CD4-positive, alpha-beta memory T cell (primary cell): ENCODE measurements at regions not wholly inside any gene's neighbourhood (a gene's known extent, or its start where the extent isn't known, plus 50 kb on each side); places are given as distances from the start of the nearest gene placed in this dataset.
"Not testable (repeated sequence)": the region's sequence is repeated elsewhere in the genome, so short reads cannot be mapped to it uniquely, and the experiment has no call there.

Experiments used
- CTCF ChIA-PET: fragments of 350-600 bp; sonication (Branson Sonifier 250); formaldehyde crosslinking; loops from one replicate; lab custom pipeline; 2021; ENCODE audit warnings: inconsistent platforms; ENCODE audit not compliant: partially characterized antibody; lab: Charles Lee
- POLR2A ChIA-PET: fragments of 350-600 bp; sonication (Branson Sonifier 250); formaldehyde crosslinking; loops from one replicate; lab custom pipeline; 2021; ENCODE audit not compliant: partially characterized antibody; lab: Charles Lee
- DNase-seq, 5 donors: peaks; one replicate each; pipeline versions ENCODE4 v3.0.0 to v3.0.0-alpha.2; 2020 to 2022; ENCODE audit warnings: mixed read lengths in 1 of 5
- H3K27ac ChIP-seq: one replicate; pipeline ENCODE4 v1.7.0; 2013; ENCODE audit warnings: low read depth, low read length
- H3K27me3 ChIP-seq: 2 replicates; pipeline ENCODE4 v1.7.0; 2013; ENCODE audit warnings: mild to moderate bottlenecking, low read length, moderate library complexity; ENCODE audit not compliant: insufficient read depth
- H3K36me3 ChIP-seq: 2 replicates; pipeline ENCODE4 v1.7.0; 2013; ENCODE audit warnings: mild to moderate bottlenecking, low read length, moderate library complexity; ENCODE audit not compliant: insufficient read depth
- H3K4me1 ChIP-seq: 2 replicates; pipeline ENCODE4 v1.7.0; 2013; ENCODE audit warnings: mild to moderate bottlenecking, low read length, moderate library complexity; ENCODE audit not compliant: insufficient read depth
- H3K4me3 ChIP-seq, 2 donors: one replicate each; pipeline ENCODE4 v1.7.0; 2013; ENCODE audit warnings: low read length in 2 of 2, mild to moderate bottlenecking in 1 of 2
- H3K9me3 ChIP-seq, 2 donors: one replicate each; pipeline ENCODE4 v1.7.0; 2013; ENCODE audit warnings: low read length in 2 of 2, control low read depth in 1 of 2; ENCODE audit not compliant: control insufficient read depth in 1 of 2
- H3K27ac Mint-ChIP-seq, 7 donors: one replicate each; pipeline ENCODE4 v1.8.0; 2020 to 2021; ENCODE audit warnings: mixed read lengths in 7 of 7, mild to moderate bottlenecking in 6 of 7, inconsistent platforms in 3 of 7, moderate library complexity in 3 of 7
- H3K27me3 Mint-ChIP-seq, 2 donors: one replicate each; pipeline ENCODE4 v1.8.0; 2020 to 2021; ENCODE audit warnings: mixed read lengths in 2 of 2
- H3K36me3 Mint-ChIP-seq, 2 donors: one replicate each; pipeline ENCODE4 v1.8.0; 2020 to 2021; ENCODE audit warnings: mixed read lengths in 2 of 2, inconsistent platforms in 1 of 2, mild to moderate bottlenecking in 1 of 2
- H3K4me1 Mint-ChIP-seq, 4 donors: one replicate each; pipeline ENCODE4 v1.8.0; 2020 to 2021; ENCODE audit warnings: mixed read lengths in 4 of 4, mild to moderate bottlenecking in 1 of 4
- H3K4me3 Mint-ChIP-seq, 8 donors: one replicate each; pipeline ENCODE4 v1.8.0; 2020 to 2021; ENCODE audit warnings: mixed read lengths in 8 of 8, mild to moderate bottlenecking in 7 of 8, moderate library complexity in 6 of 8, inconsistent platforms in 3 of 8
- H3K9me3 Mint-ChIP-seq, 8 donors: one replicate each; pipeline ENCODE4 v1.8.0; 2020 to 2021; ENCODE audit warnings: mixed read lengths in 8 of 8, mild to moderate bottlenecking in 5 of 8, inconsistent platforms in 3 of 8, moderate library complexity in 1 of 8
- intact Hi-C: fragments of 100-400 bp; cut with micrococcal nuclease; formaldehyde crosslinking; loops from one replicate; pipeline ENCODE4 v1.15.1; 2023

DNA sequence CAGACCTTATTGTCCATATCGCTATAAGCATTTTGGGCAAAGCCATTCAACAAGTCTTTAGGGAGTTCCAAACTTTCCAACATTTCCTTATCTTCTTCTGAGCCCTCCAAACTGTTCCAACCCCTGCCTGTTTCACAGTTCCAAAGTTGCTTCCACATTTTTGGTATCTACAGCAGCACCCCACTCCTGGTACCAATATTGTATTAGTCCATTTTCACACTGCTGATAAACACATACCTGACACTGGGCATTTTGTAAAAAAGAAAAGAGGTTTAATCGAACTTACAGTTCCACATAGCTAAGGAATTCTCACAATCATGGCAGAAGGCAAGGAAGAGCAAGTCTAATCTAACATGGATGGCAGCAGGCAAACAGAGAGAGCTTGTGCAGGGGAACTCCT, 834.1 kb upstream of the GBE1 start:
- Mint-ChIP-seq H3K27me3 (no peaks in the 10 kb centered on the region), H3K27ac (no peak overlapping the region), H3K4me3 (no peak overlapping the region), H3K4me1 (no peaks in the 10 kb centered on the region), H3K9me3 (peaks cover 9 to 28% (median 16%) of the 10 kb centered on the region in 8 donors), H3K36me3 (peaks cover 0 to 3% of the 10 kb centered on the region in 2 donors)
- Histone ChIP-seq H3K9me3 (peaks cover 0 to 4% of the 10 kb centered on the region in 2 donors), H3K4me1 (no peaks in the 10 kb centered on the region), H3K27ac (no peak overlapping the region), H3K36me3 (no peaks in the 10 kb centered on the region), H3K27me3 (no peaks in the 10 kb centered on the region), H3K4me3 (no peak overlapping the region)
- CTCF ChIA-PET, result no interaction called here
- no peak for DNase-seq
- POLR2A ChIA-PET, result no interaction called here
- intact Hi-C loops, result no loop called here

- POLR2A ChIA-PET, result no interaction called here
- Histone ChIP-seq H3K36me3 (no peaks in the 10 kb centered on the region), H3K9me3 (no peaks in the 10 kb centered on the region), H3K4me1 (no peaks in the 10 kb centered on the region), H3K27ac (no peak overlapping the region), H3K4me3 (no peak overlapping the region), H3K27me3 (no peaks in the 10 kb centered on the region)
- Mint-ChIP-seq H3K4me1 (no peaks in the 10 kb centered on the region), H3K4me3 (no peak overlapping the region), H3K27ac (no peak overlapping the region), H3K36me3 (no peaks in the 10 kb centered on the region), H3K9me3 (peaks cover 0 to 9% (median 3%) of the 10 kb centered on the region in 8 donors), H3K27me3 (no peaks in the 10 kb centered on the region)
- intact Hi-C loops, result no loop called here
- DNase-seq, result no peak
- CTCF ChIA-PET, result no interaction called here
These were observed 825.7 kb upstream of the GBE1 start for GRCh38 chr3:82587174-82587573.

DNA sequence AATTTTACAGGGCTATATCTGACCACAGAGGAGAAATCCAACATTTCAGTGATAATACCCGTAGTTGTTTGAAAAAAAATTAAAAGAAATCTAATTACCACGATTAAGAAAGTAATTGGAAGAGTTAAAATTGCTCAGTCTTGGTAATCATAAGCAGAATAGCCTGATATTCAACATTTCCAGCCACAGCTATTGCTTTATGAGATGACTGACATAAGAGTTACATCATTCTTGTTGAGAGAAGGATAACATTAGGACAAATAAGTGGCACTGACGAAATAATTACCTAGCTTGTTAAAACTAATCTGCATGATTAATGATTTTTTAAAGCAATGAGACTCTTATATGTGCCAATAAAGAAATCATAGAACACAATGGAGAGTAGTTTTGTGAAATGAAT, 825.0 kb upstream of the GBE1 start:
- H3K4me3 Mint-ChIP-seq, result no peak overlapping the region
- Histone ChIP-seq H3K4me3 (no peak overlapping the region), H3K4me1 (no peaks in the 10 kb centered on the region), H3K9me3 (no peaks in the 10 kb centered on the region), H3K36me3 (no peaks in the 10 kb centered on the region), H3K27ac (no peak overlapping the region), H3K27me3 (no peaks in the 10 kb centered on the region)
- no peak overlapping the region for H3K27ac Mint-ChIP-seq
- POLR2A ChIA-PET, result no interaction called here
- H3K4me1 Mint-ChIP-seq, result no peaks in the 10 kb centered on the region
- H3K27me3 Mint-ChIP-seq, result no peaks in the 10 kb centered on the region
- H3K36me3 Mint-ChIP-seq, result no peaks in the 10 kb centered on the region
- CTCF ChIA-PET, result no interaction called here
- intact Hi-C loops, result no loop called here
- DNase-seq, result no peak
- peaks cover 0 to 5% (median 3%) of the 10 kb centered on the region in 8 donors for H3K9me3 Mint-ChIP-seq

DNA sequence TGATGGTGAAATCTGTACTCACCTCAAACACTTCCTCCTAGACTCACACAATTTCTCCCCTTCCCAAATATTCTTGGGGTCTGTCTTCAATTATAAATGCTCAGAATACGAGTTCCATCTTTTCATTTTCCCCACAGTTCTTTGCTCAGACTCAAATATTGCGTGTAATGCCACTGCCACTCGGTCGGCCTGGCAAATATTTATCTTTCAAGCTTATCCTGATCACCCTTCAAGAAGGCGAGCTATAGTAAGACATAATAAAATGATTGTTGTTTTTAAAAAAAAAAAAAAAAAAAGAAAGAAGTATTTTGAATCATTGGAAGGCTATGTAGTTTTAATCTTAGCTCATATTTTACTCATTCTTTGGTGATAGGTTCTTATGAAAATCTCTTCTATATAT, 824.6 kb upstream of the GBE1 start:
- POLR2A ChIA-PET, H3K4me3 Mint-ChIP-seq: not testable (repeated sequence)

GRCh38 chr3:82585591-82585990, 824.1 kb upstream of the GBE1 start:
- H3K27me3 ChIP-seq, H3K4me3 ChIP-seq, H3K9me3 Mint-ChIP-seq, H3K4me1 Mint-ChIP-seq, intact Hi-C loops, H3K27me3 Mint-ChIP-seq, H3K36me3 ChIP-seq, H3K4me3 Mint-ChIP-seq, H3K9me3 ChIP-seq, DNase-seq, H3K27ac ChIP-seq, H3K4me1 ChIP-seq, H3K36me3 Mint-ChIP-seq, CTCF ChIA-PET, H3K27ac Mint-ChIP-seq, POLR2A ChIA-PET: not testable (repeated sequence)

More for the DNA sequence above, 824.6 kb upstream of the GBE1 start:
- H3K27ac Mint-ChIP-seq, H3K27ac ChIP-seq, H3K9me3 ChIP-seq, CTCF ChIA-PET, H3K4me1 Mint-ChIP-seq, H3K27me3 ChIP-seq, intact Hi-C loops, H3K4me3 ChIP-seq, H3K27me3 Mint-ChIP-seq, DNase-seq, H3K4me1 ChIP-seq, H3K36me3 ChIP-seq, H3K9me3 Mint-ChIP-seq, H3K36me3 Mint-ChIP-seq: not testable (repeated sequence)

DNA sequence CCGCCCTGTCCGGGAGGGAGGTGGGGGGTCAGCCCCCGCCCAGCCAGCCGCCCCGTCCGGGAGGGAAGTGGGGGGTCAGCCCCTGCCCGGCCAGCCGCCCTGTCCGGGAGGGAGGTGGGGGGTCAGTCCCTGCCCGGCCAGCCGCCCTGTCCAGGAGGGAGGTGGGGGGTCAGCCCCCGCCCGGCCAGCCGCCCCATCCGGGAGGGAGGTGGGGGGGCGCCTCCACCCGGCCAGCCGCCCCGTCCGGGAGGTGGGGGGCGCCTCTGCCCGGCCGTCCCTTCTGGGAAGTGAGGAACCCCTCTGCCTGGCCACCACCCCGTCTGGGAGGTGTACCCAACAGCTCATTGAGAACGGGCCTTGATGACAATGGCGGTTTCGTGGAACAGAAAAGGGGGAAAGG, 823.4 kb upstream of the GBE1 start:
- intact Hi-C loops, H3K27ac ChIP-seq, H3K27me3 Mint-ChIP-seq, H3K27ac Mint-ChIP-seq, H3K4me1 ChIP-seq, DNase-seq, CTCF ChIA-PET, H3K4me3 Mint-ChIP-seq, H3K4me1 Mint-ChIP-seq, H3K9me3 ChIP-seq, H3K36me3 Mint-ChIP-seq, H3K36me3 ChIP-seq, POLR2A ChIA-PET, H3K27me3 ChIP-seq, H3K9me3 Mint-ChIP-seq, H3K4me3 ChIP-seq: not testable (repeated sequence)

DNA sequence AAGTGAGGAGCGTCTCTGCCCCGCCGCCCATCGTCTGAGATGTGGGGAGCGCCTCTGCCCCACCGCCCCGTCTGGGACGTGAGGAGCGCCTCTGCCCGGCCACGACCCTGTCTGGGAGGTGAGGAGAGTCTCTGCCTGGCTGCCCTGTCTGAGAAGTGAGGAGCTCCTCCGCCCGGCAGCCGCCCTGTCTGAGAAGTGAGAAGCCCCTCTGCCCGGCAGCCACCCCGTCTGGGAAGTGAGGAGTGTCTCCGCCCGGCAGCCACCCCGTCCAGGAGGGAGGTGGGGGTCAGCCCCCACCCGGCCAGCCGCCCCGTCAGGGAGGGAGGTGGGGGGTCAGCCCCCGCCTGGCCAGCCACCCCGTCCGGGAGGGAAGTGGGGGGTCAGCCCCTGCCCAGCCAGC, 823.0 kb upstream of the GBE1 start:
- DNase-seq, H3K4me3 Mint-ChIP-seq, H3K27me3 Mint-ChIP-seq, H3K4me1 ChIP-seq, H3K9me3 ChIP-seq, H3K27ac ChIP-seq, CTCF ChIA-PET, H3K27ac Mint-ChIP-seq, H3K36me3 Mint-ChIP-seq, intact Hi-C loops, H3K4me3 ChIP-seq, H3K36me3 ChIP-seq, H3K4me1 Mint-ChIP-seq, H3K27me3 ChIP-seq, H3K9me3 Mint-ChIP-seq, POLR2A ChIA-PET: not testable (repeated sequence)

DNA sequence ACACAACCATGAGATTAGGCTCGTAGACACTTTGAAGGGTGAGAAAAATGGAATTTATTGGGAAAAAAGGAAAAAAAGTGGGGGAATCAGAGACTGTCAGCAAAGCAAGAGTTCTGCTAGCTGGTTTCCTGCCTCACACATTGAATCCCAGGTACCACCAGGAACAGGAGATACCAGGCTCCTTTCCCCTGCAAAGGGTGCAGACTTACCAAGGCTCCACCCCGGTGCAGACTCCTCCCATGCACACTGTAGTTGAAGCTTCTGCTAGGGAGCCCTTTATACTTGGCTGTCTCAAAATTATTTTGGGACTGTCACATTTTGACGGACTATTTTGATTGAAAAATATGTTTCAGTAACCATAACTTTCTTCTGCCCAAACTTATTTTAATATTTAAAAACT, 819.9 kb upstream of the GBE1 start:
- H3K27ac Mint-ChIP-seq, result no peak overlapping the region
- H3K9me3 Mint-ChIP-seq, result peaks cover 0 to 7% (median 0%) of the 10 kb centered on the region in 8 donors
- no peak for DNase-seq
- no peaks in the 10 kb centered on the region for H3K36me3 Mint-ChIP-seq
- intact Hi-C loops, result no loop called here
- ChIA-PET POLR2A (no interaction called here), CTCF (no interaction called here)
- H3K4me1 ChIP-seq, result no peaks in the 10 kb centered on the region
- no peaks in the 10 kb centered on the region for H3K36me3 ChIP-seq
- no peak overlapping the region for H3K4me3 Mint-ChIP-seq
- H3K27me3 ChIP-seq, result no peaks in the 10 kb centered on the region
- no peaks in the 10 kb centered on the region for H3K27me3 Mint-ChIP-seq
- no peak overlapping the region for H3K4me3 ChIP-seq
- H3K27ac ChIP-seq, result no peak overlapping the region
- no peaks in the 10 kb centered on the region for H3K9me3 ChIP-seq
- H3K4me1 Mint-ChIP-seq, result no peaks in the 10 kb centered on the region
